GM21619 (cell line): ENCODE measurements at regions not wholly inside any gene's neighbourhood (a gene's known extent, or its start where the extent isn't known, plus 50 kb on each side); places are given as distances from the start of the nearest gene placed in this dataset.
"Not testable (repeated sequence)": the region's sequence is repeated elsewhere in the genome, so short reads cannot be mapped to it uniquely, and the experiment has no call there.

Experiments used
- ATAC-seq: cut with Tn5 transposase; IDR thresholded peaks from one replicate; pipeline ENCODE4 v1.9.1; 2021; ENCODE audit not compliant: unreplicated experiment

DNA sequence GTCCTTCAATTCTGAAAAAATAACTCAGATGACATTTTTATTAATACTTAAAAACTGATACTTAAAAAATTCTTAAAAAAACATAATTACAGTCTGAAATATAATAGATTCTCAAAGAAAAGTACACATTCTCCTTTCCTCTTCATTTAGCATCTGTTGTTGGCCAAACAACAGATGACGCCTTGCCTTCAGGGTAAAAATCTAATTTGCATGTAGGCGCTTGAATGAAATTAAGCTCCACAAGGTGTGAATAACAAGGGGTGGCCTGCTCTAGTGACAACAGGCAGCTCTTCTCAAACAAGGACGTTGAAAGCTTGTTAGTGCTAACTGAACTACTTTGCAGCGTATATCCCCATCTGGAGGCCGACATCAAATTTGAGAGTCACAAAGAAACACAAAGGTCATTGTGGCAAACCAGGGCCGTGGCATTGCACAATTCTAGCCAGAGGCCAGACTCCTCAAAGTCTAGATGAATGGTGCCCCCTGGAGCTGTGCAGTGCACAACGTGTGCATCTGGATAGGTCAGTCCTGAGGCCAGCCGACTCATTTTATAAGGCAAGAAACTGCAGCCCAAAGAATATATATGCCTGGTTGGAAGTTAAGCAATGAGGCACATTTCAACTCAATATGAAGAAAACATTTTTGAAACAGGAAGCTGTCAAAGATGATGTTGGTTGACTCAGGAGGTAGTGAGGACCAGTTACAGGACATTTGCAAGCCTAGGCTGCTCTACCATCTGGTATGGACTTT lies 459.2 kb upstream of the RUNX1 start:
- ATAC-seq = no peak

DNA sequence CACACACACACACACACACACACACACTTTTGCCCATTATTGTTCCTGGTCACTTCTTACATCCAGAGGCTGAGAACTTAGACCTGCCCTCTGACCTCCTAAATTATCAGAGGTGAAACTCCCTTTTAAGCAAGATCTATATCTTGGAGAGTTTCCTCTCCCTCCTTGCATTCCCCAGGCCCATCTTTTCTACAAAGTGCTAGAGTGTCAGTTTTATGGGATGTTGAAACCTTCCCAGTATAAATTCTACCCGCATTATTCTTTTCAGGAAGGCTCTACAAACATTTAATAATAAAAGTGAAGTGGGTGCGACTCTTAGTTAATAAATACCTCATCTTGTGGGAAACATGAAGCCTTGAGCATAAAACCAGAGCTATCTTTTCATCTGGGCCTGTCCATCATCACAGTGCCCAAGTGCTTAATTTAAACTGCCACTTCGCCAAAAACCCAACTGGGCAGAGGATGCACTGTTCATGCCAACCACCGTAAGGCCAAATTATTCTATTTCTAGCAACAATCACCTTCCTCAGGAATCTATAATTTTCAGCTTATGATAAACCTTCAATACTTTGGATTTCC lies 458.2 kb upstream of the RUNX1 start:
- ATAC-seq = no peak

DNA sequence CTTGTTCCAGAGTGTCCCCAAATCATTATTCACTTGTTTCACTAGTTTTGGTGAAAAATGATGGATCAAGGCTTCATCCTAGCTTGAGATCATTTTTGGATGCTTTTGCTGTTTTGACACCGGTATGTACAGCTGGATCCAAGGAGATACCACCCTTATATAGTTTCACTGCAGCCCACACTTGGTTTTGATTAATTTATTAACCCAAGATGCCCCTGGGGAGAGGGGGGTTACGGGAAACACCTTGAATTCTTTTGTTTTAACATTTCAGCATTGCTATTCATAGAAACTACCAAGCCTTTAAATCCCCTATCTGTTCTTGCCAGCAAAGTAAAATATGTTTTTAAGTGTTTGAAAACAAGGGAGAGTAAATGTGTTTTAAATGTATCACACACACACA lies 457.7 kb upstream of the RUNX1 start:
- no peak for ATAC-seq

GRCh38 chr21:35506352-35506751 lies 457.2 kb upstream of the RUNX1 start:
- no peak for ATAC-seq

DNA sequence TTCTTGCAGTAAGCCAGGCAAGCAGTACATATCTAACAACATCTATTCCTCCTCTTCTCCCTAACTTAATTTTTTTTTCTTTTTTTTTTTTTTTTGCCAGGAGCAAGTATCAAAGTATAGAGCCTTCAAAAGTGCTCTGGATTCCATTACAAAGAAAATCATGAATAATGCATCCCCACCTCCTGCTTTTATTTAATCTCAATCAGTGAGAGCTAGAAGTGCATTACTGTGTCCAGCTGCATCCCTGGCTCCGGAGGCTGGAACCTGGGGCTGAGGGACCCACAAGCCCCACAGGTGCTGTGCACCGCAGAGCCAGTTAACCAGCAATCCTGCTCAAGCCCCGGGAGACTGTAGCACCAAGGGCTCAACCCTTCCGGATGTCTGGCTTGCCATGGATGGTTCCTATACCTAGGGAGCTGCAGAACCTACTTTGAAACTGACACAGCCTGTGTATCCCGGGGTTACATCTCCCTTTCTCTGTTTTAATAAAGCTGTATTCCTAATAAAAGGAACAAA lies 455.9 kb upstream of the RUNX1 start:
- ATAC-seq = no peak

- no peak for ATAC-seq
Measured at GRCh38 chr21:35504277-35504676, 455.2 kb upstream of the RUNX1 start.

DNA sequence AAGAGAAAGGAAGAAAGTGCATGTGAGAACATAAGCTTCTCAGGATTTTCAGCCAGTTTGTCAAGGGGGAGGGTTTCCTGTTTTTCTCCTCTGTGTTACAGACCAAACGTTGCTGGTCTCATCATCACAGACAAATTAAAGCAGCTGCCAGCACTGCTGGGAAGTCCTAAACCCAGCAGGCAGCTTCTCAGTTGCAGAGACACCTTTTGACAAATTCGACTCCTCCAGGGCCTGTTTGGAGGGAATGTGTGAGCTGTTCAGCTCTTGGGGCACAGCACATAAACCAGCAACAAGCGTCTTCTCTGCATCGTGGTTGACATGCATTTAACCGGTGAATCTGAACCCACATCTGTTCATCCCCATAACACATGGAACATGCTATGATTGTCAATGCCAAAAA lies 454.6 kb upstream of the RUNX1 start:
- ATAC-seq = no peak

DNA sequence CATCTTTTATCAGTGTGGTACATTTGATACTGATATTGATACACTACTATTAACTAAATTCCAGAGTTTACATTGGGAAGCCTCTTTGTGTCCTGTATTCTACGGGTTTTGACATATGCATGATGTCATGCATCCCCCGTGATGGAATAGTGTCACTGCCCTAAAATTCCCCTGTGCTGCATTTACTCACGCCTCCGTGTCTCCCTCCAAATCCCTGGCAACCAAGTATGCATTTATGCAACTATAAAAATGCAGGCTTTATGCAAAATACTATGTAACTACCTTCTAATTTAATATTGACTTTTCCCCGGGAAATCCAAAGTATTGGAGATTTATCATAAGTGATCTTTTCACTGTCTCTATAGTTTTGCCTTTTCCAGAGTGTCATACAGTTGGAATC lies 453.7 kb upstream of the RUNX1 start:
- no peak for ATAC-seq

GRCh38 chr21:35497522-35497921 lies 448.4 kb upstream of the RUNX1 start:
- ATAC-seq = not testable (repeated sequence)

DNA sequence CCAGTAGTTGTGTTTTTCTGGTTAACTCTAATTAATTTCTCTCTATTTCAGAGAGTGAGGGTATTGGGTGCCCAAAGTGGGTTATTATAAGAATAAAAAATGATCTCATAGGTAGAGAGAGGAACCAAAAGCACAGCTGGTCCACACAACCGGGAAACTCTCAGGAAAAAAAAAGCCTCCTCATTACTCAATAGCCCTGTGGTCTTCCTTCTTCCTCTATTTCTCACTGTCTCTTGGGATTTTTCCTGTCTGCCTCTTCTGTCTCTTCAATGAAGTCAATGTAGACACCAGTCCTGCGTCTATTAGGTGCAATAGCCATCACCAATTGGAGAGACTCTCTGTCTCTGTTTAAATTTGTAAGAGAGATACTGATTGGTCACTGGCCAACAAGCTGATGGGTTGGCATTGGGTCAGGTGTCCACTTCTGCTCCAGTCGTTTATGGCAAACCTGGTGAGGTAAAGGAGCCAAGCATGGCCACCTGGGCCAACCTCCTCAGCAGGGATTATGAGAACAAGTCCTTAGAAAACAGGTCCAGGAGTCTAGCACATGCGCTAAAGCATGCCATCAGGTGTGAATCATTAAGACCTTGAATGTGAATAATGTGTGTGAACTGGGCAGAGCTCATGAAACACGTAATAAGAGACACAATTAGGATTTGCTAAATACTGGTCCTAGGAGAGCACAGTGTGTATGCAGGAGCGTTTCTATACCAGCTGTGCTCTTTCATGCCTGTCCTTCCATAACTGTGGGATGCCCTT lies 443.0 kb upstream of the RUNX1 start:
- ATAC-seq = no peak

DNA sequence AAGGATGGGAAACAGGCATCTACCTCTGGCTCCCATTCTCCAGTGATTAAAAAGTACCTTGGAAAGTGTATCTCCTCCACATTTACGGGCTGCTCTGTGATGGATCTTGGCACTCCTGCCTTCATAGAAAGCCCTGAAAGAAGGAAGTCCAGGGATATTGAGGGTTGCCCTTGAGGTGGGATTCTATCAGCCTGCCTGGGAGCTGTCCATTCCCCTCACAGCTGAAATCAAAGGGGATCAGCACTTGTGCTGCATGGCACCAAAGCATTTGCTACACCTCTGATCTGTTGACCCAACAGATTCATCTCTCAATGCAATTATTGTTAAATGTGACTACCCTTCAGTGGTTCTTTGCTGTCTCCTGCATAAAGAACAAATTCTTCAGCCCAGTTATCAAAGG lies 442.0 kb upstream of the RUNX1 start:
- no peak for ATAC-seq

DNA sequence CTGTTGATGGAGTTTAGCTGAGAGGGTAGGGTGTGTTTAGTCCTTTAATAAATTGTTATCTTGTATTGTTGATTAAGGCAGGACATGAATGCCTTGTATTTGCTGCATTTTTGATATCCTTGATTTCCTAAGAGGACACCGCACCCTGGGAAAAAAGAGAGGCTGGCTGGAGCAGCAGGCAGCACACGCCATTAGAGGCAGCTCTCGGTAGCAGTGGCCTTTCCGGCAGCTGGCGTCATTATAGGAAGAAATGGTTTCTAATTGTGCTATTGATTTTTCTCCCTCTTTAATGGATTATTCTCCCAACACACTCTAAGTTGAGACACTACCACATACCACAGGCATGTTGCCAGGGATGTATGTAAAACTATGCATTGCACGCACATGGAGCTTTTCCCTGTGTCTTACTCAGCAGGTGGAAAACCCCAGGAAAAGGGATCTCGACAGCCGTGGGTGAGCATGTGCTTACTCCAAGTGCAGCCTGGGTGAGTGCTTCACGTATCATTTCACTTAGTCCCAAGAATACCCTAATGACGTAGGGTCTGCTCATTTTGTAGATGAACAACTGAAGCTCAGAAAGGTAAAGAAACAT lies 440.4 kb upstream of the RUNX1 start:
- no peak for ATAC-seq

- ATAC-seq = no peak
Measured at GRCh38 chr21:35488946-35489345, 439.8 kb upstream of the RUNX1 start.

DNA sequence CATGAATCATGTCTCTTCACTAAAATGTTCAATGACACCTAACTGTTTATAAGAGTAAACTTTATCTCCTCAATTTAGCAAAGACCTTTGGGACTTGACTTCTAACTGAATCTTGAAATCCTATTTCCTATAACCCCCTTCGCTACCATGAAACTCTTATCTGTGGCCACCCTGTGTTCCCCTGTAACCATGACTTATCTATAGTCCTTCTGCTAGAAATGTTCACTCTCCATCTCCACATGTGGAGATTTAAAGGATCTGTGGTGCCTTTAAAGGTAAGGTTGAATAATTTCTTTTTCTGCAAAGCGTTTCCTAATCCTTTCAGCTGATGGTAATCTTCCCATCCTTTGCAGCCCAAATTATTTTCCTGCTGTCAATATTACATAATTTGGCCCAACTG lies 436.3 kb upstream of the RUNX1 start:
- no peak for ATAC-seq

- no peak for ATAC-seq
Measured at GRCh38 chr21:35484851-35485250, 435.7 kb upstream of the RUNX1 start.

DNA sequence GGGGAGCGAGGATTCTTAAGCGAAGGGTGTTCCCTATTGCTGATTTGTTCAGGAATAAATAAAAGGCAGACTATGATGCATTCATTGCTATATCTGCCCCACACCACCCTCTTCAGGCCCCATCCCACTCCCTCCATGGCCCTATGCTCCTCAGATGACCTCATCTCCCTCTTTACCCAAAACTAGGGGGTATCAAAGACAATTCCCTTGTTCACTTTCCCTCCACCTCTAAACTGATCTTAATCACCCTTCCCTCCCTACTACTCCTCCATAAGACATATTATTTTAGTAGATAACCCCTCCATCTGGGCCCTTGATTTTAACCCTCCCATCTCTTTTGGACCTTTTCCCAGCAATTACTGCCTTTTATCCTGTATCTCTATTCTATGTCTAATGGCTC lies 434.9 kb upstream of the RUNX1 start:
- ATAC-seq = no peak

DNA sequence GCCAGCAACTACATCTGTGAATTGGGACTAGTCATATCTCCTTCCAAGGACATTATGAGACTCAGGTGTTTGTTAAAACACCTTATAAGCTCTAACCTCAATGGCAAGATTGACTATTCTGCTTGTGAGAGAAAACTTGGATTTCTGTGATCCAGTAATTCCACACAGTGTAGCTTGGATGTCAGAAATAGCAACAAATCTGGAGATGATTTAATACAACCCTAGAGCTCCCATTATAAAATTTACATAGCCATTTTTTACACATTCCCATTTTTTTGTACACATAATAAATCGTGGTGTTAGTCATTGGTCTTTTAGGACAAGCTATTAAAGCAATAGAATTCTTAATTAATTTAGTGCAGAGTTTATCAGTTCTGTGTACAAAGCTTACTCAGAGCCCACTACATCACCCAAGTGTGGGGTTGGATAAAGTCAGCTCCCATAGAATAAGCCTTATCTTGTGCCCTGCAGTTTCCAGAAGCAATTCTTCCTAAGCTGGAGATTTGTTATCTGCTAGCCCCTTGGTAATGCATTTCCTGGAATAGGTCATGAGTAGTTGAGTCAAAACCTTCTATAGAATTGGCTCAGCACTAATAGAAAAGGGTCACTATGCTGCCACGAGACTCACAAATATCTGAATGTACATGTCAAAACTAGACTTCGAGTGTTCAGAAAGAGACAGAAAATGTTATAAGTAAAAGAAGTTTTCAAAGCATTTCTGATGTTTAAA lies 434.0 kb upstream of the RUNX1 start:
- no peak for ATAC-seq

DNA sequence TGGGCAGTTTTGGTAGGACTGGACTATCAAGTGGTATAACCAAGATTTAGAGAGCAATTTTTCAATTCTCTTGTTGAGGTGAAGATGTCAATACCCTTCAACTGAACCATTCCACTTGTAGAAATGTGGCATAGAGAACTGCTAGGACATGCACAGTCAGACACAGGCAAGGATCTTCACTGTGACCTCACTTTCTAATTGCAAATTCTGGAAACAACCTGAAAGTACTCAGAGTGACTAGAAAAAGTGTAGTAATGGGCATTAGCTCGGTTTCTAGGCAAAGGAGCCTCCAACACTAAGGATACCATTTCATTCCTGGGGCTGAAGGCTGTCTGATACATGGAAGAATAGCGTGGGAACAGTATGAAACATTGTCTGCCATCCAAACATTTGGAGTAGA lies 433.0 kb upstream of the RUNX1 start:
- ATAC-seq = no peak

GRCh38 chr21:35481005-35481404 lies 431.9 kb upstream of the RUNX1 start:
- no peak for ATAC-seq

GRCh38 chr21:35479529-35479928 lies 430.4 kb upstream of the RUNX1 start:
- no peak for ATAC-seq

DNA sequence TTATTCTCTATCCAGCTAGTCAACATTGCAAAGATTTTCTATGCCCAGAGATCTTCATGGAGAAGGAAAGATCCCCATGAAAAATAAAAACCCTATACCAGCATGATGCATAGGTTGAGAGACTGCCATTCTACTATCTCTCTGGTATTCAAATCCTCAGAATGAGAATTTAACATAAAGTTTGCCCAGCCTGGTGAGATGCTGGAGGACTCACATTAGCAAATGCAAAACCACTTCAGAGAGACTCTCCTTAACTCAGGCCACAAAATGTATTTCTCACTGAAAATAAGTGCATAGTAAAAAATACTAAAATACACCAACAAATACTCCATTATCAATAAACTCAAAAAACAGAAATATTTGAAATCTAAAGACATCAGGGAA lies 430.0 kb upstream of the RUNX1 start:
- no peak for ATAC-seq
